ENCODE measurements at regions not wholly inside any gene's neighbourhood (a gene's known extent, or its start where the extent isn't known, plus 50 kb on each side); places are given as distances from the start of the nearest gene placed in this dataset.

DNA sequence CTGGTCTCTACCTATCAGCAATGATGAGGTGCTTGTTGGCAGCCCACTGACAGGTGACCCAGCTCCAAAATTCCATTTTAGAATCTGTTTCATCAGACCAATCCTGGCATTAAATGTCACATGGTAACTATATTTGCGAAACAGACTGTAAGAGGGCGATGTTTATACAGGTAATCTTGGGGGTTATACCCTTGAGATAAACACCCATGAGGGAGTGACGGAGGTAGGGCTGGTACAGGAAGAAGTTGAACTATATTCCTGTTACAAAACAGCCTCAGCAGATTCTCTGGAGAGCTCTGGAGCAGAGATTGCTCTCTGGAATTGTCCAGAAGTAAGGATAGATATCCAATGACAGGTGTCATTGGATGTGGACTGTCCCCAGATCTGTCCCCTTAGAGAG lies 444.8 kb upstream of the DPP6 start:
- Histone ChIP-seq H3K4me1 (ENCODE audit: insufficient read depth, low read length) (no peaks in the 10 kb centered on the region), H3K27me3 (ENCODE audit: control insufficient read depth in 1 of 2, insufficient read depth in 2 of 2, low read length in 2 of 2) (no peaks in the 10 kb centered on the region), H3K9me3 (ENCODE audit: low read length) (peaks cover 6% of the 10 kb centered on the region), H3K27ac (ENCODE audit: low read depth, low read length) (no peak overlapping the region), H3K36me3 (ENCODE audit: insufficient read depth, low read length) (no peaks in the 10 kb centered on the region), H3K4me3 (ENCODE audit: low read depth in 1 of 2, low read length in 2 of 2) (no peak overlapping the region), H3K9ac (ENCODE audit: low read length) (no peak overlapping the region)

- H3K27ac ChIP-seq (ENCODE audit: low read depth, low read length): no peak overlapping the region
- no peak overlapping the region for H3K4me3 ChIP-seq (ENCODE audit: low read depth in 1 of 2, low read length in 2 of 2)
- H3K9ac ChIP-seq (ENCODE audit: low read length): no peak overlapping the region
- H3K4me1 ChIP-seq (ENCODE audit: insufficient read depth, low read length): peaks cover 14% of the 10 kb centered on the region
- no peaks in the 10 kb centered on the region for H3K27me3 ChIP-seq (ENCODE audit: control insufficient read depth in 1 of 2, insufficient read depth in 2 of 2, low read length in 2 of 2)
- H3K9me3 ChIP-seq (ENCODE audit: low read length): no peaks in the 10 kb centered on the region
- no peaks in the 10 kb centered on the region for H3K36me3 ChIP-seq (ENCODE audit: insufficient read depth, low read length)
Observed at GRCh38 chr7:153616711-153617325, 435.4 kb upstream of the DPP6 start.

DNA sequence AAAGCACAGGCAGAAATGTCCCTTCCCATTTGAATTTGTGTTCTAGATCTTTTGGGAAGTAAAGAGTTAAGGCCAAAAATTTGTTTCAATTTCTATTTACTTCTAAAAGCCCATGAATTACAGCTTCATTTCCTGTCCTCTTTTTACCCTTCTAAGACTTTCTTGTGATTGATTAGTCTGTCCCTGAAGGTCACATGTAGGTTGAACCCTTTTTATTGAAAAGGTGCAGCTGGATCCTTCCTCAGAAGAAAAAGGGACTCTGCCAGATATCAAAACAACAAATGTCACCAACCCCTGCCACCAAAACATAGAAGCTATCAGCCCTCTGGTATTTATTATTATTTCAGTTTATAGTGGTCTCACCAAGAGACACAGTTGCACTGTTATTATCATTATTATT lies 424.9 kb upstream of the DPP6 start:
- no peak overlapping the region for H3K27ac ChIP-seq (ENCODE audit: low read depth, low read length)
- H3K4me3 ChIP-seq (ENCODE audit: low read depth in 1 of 2, low read length in 2 of 2): no peak overlapping the region
- H3K36me3 ChIP-seq (ENCODE audit: insufficient read depth, low read length): no peaks in the 10 kb centered on the region
- H3K27me3 ChIP-seq (ENCODE audit: control insufficient read depth in 1 of 2, insufficient read depth in 2 of 2, low read length in 2 of 2): no peaks in the 10 kb centered on the region
- H3K4me1 ChIP-seq (ENCODE audit: insufficient read depth, low read length): no peaks in the 10 kb centered on the region
- no peaks in the 10 kb centered on the region for H3K9me3 ChIP-seq (ENCODE audit: low read length)
- no peak overlapping the region for H3K9ac ChIP-seq (ENCODE audit: low read length)

GRCh38 chr7:153628406-153628805 lies 423.8 kb upstream of the DPP6 start:
- H3K27me3 ChIP-seq (ENCODE audit: control insufficient read depth in 1 of 2, insufficient read depth in 2 of 2, low read length in 2 of 2): no peaks in the 10 kb centered on the region
- H3K4me1 ChIP-seq (ENCODE audit: insufficient read depth, low read length): no peaks in the 10 kb centered on the region
- H3K4me3 ChIP-seq (ENCODE audit: low read depth in 1 of 2, low read length in 2 of 2): no peak overlapping the region
- no peak overlapping the region for H3K27ac ChIP-seq (ENCODE audit: low read depth, low read length)
- no peak overlapping the region for H3K9ac ChIP-seq (ENCODE audit: low read length)
- no peaks in the 10 kb centered on the region for H3K36me3 ChIP-seq (ENCODE audit: insufficient read depth, low read length)
- no peaks in the 10 kb centered on the region for H3K9me3 ChIP-seq (ENCODE audit: low read length)

- Histone ChIP-seq H3K9ac (ENCODE audit: low read length) (no peak overlapping the region), H3K27ac (ENCODE audit: low read depth, low read length) (no peak overlapping the region), H3K4me3 (ENCODE audit: low read depth in 1 of 2, low read length in 2 of 2) (no peak overlapping the region), H3K27me3 (ENCODE audit: control insufficient read depth in 1 of 2, insufficient read depth in 2 of 2, low read length in 2 of 2) (no peaks in the 10 kb centered on the region), H3K36me3 (ENCODE audit: insufficient read depth, low read length) (no peaks in the 10 kb centered on the region), H3K9me3 (ENCODE audit: low read length) (no peaks in the 10 kb centered on the region), H3K4me1 (ENCODE audit: insufficient read depth, low read length) (no peaks in the 10 kb centered on the region)
Observed at GRCh38 chr7:153628825-153629224, 423.4 kb upstream of the DPP6 start.

DNA sequence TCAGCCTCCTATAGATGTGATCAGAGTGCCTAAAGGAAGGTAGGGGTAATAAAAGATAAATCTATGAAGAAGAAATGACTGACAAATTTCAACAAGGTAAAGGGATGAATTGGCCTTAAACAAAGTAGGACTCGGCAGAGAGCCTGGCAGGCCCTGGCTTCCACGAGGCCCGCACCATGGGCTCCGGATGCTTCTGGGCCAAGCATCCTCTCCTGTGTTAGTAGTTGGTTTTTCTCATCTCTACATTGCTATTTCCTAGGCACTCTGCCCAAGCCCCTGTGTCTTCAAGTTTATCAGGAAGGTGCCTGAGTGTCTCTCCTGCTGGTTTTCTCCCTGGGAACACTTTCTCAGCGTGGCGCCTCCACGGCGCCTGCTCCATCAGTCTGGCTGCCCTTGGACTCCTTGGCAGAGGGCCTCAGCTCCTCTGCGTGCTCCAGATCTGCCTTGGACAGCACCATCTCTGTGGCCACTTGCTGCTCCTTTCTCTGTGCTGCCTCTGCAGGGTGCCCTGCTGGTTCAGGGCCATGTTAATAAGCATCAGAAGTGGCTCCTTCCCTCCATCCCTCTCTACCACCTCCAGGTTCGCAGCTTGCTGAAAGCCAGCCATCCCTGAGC lies 413.3 kb upstream of the DPP6 start:
- Histone ChIP-seq H3K27ac (ENCODE audit: low read depth, low read length) (no peak overlapping the region), H3K27me3 (ENCODE audit: control insufficient read depth in 1 of 2, insufficient read depth in 2 of 2, low read length in 2 of 2) (no peaks in the 10 kb centered on the region), H3K9me3 (ENCODE audit: low read length) (no peaks in the 10 kb centered on the region), H3K9ac (ENCODE audit: low read length) (no peak overlapping the region), H3K4me1 (ENCODE audit: insufficient read depth, low read length) (no peaks in the 10 kb centered on the region), H3K4me3 (ENCODE audit: low read depth in 1 of 2, low read length in 2 of 2) (no peak overlapping the region), H3K36me3 (ENCODE audit: insufficient read depth, low read length) (no peaks in the 10 kb centered on the region)

- Histone ChIP-seq H3K36me3 (ENCODE audit: insufficient read depth, low read length) (no peaks in the 10 kb centered on the region), H3K4me1 (ENCODE audit: insufficient read depth, low read length) (no peaks in the 10 kb centered on the region), H3K9me3 (ENCODE audit: low read length) (no peaks in the 10 kb centered on the region), H3K27ac (ENCODE audit: low read depth, low read length) (no peak overlapping the region), H3K9ac (ENCODE audit: low read length) (no peak overlapping the region), H3K4me3 (ENCODE audit: low read depth in 1 of 2, low read length in 2 of 2) (no peak overlapping the region), H3K27me3 (ENCODE audit: control insufficient read depth in 1 of 2, insufficient read depth in 2 of 2, low read length in 2 of 2) (no peaks in the 10 kb centered on the region)
Observed at GRCh38 chr7:153640586-153640985, 411.6 kb upstream of the DPP6 start.

DNA sequence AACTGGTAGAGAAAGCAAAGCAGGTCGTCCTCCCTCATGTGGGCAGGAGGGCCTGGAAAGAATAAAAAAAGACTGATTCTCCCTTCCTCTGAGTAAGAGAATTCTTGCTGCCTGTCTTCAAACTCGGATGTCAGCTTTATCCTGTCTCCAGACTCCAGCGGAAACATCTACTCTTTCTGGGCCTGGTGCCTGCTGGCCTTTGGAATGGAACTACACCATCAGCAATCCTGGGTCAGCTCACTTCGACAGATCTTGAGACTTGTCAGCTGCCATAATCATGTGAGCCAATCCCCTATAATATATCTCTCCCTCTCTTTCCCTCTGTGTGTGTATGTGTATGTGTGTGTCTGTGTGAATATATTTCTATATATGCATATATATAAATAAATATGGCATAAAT lies 411.0 kb upstream of the DPP6 start:
- no peaks in the 10 kb centered on the region for H3K36me3 ChIP-seq (ENCODE audit: insufficient read depth, low read length)
- no peaks in the 10 kb centered on the region for H3K27me3 ChIP-seq (ENCODE audit: control insufficient read depth in 1 of 2, insufficient read depth in 2 of 2, low read length in 2 of 2)
- no peak overlapping the region for H3K27ac ChIP-seq (ENCODE audit: low read depth, low read length)
- no peak overlapping the region for H3K4me3 ChIP-seq (ENCODE audit: low read depth in 1 of 2, low read length in 2 of 2)
- H3K9me3 ChIP-seq (ENCODE audit: low read length): no peaks in the 10 kb centered on the region
- H3K4me1 ChIP-seq (ENCODE audit: insufficient read depth, low read length): no peaks in the 10 kb centered on the region
- no peak overlapping the region for H3K9ac ChIP-seq (ENCODE audit: low read length)

DNA sequence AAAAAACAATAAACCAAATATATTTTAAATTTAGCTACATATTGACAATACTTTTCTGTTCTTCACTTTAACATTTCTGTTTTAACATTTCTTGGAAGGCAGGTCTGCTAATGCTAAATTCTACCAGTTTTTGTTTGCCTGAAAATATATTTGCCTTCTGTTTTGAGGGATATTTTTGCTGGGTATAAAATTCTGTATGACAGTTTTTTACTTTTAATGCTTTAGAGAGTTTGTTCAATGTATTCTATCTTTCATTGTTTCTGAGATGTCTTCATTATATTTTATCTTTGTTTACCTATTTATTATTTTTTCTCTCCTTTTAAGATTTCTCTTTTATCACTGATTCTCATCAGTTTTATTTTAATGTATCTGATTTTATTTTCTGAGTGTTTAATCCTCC lies 409.2 kb upstream of the DPP6 start:
- no peak overlapping the region for H3K27ac ChIP-seq (ENCODE audit: low read depth, low read length)
- H3K36me3 ChIP-seq (ENCODE audit: insufficient read depth, low read length): no peaks in the 10 kb centered on the region
- H3K9ac ChIP-seq (ENCODE audit: low read length): no peak overlapping the region
- no peak overlapping the region for H3K4me3 ChIP-seq (ENCODE audit: low read depth in 1 of 2, low read length in 2 of 2)
- no peaks in the 10 kb centered on the region for H3K4me1 ChIP-seq (ENCODE audit: insufficient read depth, low read length)
- no peaks in the 10 kb centered on the region for H3K27me3 ChIP-seq (ENCODE audit: control insufficient read depth in 1 of 2, insufficient read depth in 2 of 2, low read length in 2 of 2)
- H3K9me3 ChIP-seq (ENCODE audit: low read length): no peaks in the 10 kb centered on the region

DNA sequence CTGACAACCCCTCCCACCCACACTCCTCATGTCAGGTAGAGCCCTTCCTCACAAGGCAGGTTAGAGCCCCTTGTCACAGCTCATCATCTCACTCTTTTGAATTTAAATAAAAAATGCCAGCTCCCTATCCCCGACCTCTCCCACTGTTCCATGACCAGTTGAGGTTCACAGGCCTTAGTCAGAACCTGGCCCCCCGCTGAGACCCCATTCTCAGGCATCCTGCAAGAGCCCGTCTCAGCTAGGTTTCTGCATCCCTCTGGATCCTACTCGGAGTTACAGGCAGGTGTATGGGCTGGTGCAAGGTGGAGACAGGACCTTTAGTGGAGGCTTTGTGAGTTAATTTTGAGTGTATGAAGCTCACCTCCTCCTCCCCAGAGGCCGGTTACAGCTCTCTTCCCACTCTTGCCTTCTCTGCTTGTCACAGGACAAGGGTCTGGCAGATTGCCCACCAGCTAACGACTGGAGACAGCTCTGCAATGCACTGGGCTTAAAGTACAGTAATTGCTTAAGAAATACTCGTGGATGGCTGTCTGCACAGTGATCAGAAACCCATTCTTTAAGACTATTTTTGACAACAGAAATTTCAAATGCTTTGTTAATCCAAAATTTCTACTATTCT lies 394.9 kb upstream of the DPP6 start:
- H3K27ac ChIP-seq (ENCODE audit: low read depth, low read length): no peak overlapping the region
- H3K4me3 ChIP-seq (ENCODE audit: low read depth in 1 of 2, low read length in 2 of 2): no peak overlapping the region
- no peaks in the 10 kb centered on the region for H3K36me3 ChIP-seq (ENCODE audit: insufficient read depth, low read length)
- no peak overlapping the region for H3K9ac ChIP-seq (ENCODE audit: low read length)
- H3K4me1 ChIP-seq (ENCODE audit: insufficient read depth, low read length): no peaks in the 10 kb centered on the region
- H3K27me3 ChIP-seq (ENCODE audit: control insufficient read depth in 1 of 2, insufficient read depth in 2 of 2, low read length in 2 of 2): no peaks in the 10 kb centered on the region
- no peaks in the 10 kb centered on the region for H3K9me3 ChIP-seq (ENCODE audit: low read length)

DNA sequence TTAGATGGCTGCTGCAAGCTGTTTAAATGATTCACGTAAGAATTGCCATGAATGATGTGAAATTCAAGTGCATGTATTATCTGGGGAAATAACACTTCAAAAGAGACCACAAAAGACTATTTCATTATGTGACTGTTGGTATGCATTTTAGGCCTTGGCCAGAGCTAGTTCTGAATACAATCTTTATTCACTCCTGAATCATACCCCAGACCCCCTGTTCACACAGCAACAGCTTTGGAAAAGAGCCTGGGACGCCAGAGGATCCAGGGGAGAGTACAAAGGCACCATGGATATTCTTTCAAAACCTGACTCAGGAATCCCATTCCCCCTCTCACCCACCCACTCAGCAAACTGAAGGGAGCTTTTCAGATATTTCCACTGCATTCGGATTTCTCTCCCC lies 377.1 kb upstream of the DPP6 start:
- no peaks in the 10 kb centered on the region for H3K4me1 ChIP-seq (ENCODE audit: insufficient read depth, low read length)
- no peaks in the 10 kb centered on the region for H3K9me3 ChIP-seq (ENCODE audit: low read length)
- no peaks in the 10 kb centered on the region for H3K27me3 ChIP-seq (ENCODE audit: control insufficient read depth in 1 of 2, insufficient read depth in 2 of 2, low read length in 2 of 2)
- H3K4me3 ChIP-seq (ENCODE audit: low read depth in 1 of 2, low read length in 2 of 2): no peak overlapping the region
- no peak overlapping the region for H3K9ac ChIP-seq (ENCODE audit: low read length)
- H3K27ac ChIP-seq (ENCODE audit: low read depth, low read length): no peak overlapping the region
- no peaks in the 10 kb centered on the region for H3K36me3 ChIP-seq (ENCODE audit: insufficient read depth, low read length)

- H3K9me3 ChIP-seq (ENCODE audit: low read length): no peaks in the 10 kb centered on the region
- H3K4me1 ChIP-seq (ENCODE audit: insufficient read depth, low read length): no peaks in the 10 kb centered on the region
- H3K9ac ChIP-seq (ENCODE audit: low read length): no peak overlapping the region
Observed at GRCh38 chr7:153682628-153683027, 369.6 kb upstream of the DPP6 start.

More at GRCh38 chr7:153682628-153683027, 369.6 kb upstream of the DPP6 start:
- Histone ChIP-seq H3K27ac (ENCODE audit: low read depth, low read length) (no peak overlapping the region), H3K27me3 (ENCODE audit: control insufficient read depth in 1 of 2, insufficient read depth in 2 of 2, low read length in 2 of 2) (no peaks in the 10 kb centered on the region), H3K36me3 (ENCODE audit: insufficient read depth, low read length) (no peaks in the 10 kb centered on the region), H3K4me3 (ENCODE audit: low read depth in 1 of 2, low read length in 2 of 2) (no peak overlapping the region)
